Stimulated activated naive CD8-positive, alpha-beta T cell treated with anti-CD3 and anti-CD28 coated beads, Interleukin-15, Interleukin-2, amounts not matched to agents 100 U/mL and 50 U/mL, for 24 hours (primary cell): ENCODE measurements at regions not wholly inside any gene's neighbourhood (a gene's known extent, or its start where the extent isn't known, plus 50 kb on each side); places are given as distances from the start of the nearest gene placed in this dataset.
"Not testable (repeated sequence)": the region's sequence is repeated elsewhere in the genome, so short reads cannot be mapped to it uniquely, and the experiment has no call there.

Source experiments
- ATAC-seq: fragments of 150-1000 bp; cut with Tn5 transposase; one replicate; pipeline ENCODE4 v1.10.0; 2021
- DNase-seq: peaks from one replicate; pipeline ENCODE4 v3.0.0; 2021

DNA sequence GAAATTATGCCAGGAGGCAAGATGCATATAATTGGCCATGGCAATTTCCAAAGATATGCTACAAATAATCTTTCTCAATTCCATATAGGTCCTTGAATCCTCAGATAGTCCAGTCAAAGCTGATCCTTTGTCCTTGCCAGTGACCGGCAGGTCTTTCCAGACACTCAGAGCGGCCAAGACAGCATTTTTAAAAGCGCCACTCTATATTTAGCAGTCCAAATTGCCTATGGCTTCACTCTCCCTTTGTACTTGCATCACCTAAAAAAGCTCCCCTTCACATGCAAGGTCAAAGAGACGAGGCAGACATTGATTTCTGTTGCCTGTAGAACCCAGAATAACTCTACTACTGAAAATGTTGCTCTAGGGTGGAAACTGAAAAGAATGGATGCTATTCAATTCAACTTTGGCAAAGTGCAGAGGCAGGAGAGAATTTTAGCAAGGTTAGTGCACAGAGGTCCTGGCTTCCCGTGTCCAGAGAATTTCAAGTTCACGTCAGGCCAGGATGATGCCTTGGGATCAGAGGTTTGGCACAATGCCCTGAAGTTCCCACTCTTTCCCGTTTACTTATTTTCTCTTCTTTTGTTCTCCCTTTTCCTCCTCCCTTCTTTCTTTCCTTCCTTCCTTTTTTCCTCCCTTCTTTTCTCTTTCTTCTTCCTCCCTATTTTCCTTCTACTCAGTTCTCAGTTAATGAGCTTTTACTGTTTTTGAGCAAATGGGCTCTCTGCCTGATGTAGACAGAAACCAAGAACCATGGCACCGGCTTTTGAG lies 108.5 kb downstream of the KCNK1 start:
- no peak for DNase-seq
- no peak for ATAC-seq

DNA sequence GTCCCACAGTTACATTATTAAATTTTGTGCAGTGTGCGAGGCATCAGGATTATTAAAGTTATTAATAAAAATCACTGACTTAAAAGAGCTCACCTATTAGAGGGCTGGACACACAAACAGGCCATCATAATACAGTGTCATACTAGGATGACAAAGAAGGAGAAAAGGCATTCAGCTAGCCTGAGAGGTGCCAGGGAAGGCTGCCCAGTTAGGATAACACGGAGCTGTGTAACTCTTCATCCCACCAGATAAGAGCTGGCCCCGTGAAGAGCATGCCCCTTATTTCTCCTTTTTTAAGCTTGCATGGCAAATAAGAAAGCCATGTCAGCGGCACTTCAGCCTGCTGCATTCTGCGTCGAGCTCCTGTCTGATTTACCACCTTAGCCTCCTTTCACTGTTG lies 109.5 kb downstream of the KCNK1 start:
- DNase-seq (no peak), ATAC-seq (no peak)

DNA sequence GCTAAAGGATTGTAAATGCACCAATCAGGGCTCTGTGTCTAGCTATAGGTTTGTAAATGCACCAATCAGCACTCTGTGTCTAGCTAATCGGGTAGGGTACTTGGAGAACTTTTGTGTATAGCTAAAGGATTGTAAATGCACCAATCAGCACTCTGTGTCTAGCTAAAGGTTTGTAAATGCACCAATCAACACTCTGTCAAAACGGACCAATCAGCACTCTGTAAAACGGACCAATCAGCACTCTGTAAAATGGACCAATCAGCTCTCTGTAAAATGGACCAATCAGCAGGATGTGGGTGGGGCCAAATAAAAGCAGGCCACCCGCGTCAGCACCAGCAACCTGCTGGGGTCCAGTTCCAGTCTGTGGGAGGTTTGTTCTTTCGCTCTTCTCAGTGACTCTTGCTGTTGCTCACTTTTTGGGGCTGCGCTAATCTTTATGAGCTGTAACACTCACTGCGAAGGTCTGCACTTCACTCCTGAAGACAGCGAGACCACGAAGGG lies 110.3 kb downstream of the KCNK1 start:
- DNase-seq, ATAC-seq: not testable (repeated sequence)

DNA sequence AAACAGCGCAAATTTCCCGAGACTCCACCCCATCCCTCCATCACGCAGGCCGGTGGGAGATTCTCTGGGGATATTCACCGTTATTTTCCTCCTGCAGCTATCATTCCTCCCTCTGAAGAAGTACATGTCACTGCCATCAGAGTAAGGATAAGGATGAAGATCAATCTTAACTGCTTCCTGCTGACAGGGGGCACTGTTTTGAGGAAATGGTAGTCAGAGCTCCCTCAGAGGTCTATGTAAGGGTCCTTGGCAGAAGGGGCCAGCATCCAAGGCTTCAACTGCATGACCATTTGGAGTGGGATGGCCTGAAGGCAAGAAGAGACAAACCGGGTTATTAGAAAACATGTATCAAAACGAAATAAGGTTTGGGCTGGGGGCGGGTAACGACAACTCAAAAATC lies 111.5 kb downstream of the KCNK1 start:
- DNase-seq = no peak
- ATAC-seq = no peak

DNA sequence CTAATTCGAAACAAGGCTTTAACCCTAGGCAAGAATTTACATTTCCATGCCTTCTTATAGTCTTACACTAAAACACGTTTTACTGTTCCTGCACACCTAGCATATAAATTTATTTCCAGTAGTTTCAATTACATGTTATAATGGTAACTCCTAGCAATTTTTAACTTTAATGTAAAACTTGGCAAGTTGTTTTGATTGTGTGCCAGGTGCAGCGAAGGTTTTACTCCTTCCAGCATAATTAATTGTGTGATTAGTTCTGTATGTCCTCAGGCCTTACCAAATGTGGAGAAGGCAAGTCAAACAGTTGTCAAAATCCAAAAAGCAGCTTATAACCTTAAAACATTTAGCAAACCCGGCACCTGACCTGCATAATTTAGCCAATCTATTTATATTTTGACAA lies 114.8 kb downstream of the KCNK1 start:
- DNase-seq (no peak), ATAC-seq (no peak)

DNA sequence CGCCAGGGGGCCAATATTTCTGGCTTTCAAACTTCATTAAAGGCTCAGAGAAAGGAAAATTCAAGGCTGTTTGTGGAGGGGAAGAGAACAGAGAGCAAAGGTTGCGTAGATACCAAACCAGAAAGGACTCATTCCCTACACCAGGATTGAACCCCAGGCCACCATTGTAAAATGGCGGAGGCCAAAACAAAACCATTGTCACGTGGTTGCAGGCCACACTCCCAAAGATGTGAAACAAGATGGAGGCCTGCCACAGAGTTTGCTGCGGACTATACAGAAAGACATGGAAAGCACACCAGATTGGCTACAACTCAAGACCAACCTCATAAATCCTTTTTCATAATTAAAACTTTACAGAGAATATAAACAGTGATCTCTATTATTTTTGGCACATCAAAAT lies 116.5 kb downstream of the KCNK1 start:
- no peak for DNase-seq
- no peak for ATAC-seq

DNA sequence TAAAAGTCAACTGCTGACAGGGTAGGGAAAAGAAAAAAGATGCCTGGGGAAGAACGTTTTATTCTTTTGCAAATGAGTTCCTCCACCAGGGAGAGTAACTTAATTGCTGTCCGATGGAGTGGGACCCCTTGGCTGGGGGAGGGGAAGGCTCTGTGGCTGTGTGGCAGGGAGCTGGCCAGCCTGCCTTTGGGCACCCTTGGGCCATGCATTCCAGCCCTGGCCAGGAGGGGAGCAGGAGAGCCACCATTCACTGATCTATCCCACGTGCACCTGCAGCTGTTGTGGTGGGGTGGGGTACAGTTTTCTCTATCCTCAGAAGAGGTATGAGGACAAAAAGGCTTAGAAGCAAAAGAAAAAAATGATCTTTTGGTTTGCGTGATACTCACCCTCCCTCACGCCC lies 116.9 kb downstream of the KCNK1 start:
- DNase-seq (no peak), ATAC-seq (no peak)

DNA sequence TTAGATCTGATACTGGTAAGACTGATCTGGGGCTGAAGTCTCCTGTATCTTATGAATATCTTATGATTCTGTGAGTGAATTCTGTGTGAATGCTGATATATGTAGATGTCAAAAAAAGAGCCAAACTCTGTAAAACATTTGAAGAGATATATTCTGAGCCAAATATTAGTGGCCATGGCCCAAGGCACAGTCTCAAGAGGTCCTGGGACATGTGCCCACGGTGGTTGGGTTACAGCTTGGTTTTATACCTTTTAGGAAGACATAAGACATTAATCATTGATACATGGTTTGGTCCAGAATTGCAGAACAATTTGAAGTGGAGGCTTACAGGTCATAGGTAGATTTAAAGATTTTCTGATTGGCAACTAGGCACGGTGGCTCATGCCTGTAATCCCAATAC lies 118.3 kb downstream of the KCNK1 start:
- DNase-seq (no peak), ATAC-seq (no peak)

DNA sequence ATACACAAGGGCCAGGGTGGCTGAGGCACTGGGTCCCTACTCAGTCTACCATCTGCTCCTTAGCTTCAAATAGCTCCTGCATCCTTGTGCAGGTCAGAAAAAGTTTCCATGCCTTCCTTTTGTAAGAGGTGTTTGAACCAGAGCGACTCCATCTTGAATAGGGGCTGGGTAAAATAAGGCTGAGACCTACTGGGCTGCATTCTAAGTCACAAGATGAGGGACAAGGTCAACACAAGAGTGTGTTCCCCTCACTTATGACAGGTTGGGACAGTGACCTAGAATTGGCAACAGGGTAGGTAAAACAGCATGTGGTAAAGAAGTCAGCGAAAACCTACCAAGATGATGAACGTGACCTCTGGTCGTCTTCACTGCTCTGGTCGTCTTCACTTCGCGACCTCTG lies 120.5 kb downstream of the KCNK1 start:
- DNase-seq (no peak), ATAC-seq (no peak)

DNA sequence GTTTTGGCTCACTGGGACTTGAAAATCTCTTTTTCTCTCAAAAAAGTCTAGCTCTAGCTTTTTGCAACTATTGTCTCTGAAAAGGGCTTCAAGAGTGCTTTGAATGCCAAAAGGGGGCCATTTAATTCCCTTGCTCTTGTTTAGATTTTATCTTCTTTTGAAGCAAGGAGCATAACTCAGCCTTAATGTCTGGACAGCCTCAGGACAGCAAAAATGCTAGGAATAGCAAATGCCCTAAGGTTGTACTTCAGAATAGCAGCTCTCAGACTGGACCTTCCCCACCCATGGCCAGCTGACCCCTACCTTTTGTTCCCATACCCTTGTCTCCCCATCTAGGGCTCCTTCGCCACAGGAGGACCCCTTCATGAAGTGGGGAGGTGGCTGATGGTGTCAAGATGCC lies 121.4 kb downstream of the KCNK1 start:
- no peak for ATAC-seq
- no peak for DNase-seq

DNA sequence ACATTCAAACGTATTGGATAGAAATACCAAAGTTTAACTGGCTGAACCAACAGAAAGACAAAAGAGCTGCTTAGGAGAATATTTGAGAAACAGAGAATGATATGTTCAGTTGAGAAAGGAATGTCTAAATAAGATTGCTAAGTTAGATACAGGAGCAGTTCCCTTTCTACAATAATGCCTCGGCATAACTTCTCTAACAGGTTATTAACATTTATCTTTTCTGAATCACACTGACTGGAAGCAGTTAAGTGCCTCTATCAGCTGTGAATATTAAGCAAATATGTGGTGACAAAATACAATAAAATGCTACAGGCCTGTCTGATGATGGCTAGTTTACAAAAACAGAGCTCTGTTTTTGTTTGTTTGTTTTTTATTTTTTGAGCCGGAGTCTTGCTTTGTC lies 121.9 kb downstream of the KCNK1 start:
- DNase-seq = no peak
- ATAC-seq = no peak

DNA sequence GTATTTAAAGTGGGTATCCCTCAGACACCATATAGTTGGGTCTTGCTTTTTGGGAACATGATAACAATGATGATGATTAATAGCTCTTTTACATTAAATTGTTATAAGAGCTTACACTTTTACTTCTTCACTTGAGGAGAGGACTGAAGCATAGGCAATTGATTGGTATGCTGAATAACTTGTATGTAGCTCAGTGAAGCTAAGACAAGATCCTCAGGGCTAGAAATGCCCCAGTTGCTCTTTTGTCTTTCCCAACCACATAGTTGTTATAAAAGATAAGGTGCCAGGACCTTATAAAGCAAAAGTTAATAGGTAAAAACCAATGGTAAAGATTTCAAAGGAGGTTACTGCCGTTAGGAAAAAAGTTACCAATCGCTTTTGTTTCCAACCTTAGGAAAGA lies 123.4 kb downstream of the KCNK1 start:
- DNase-seq = no peak
- ATAC-seq = no peak

DNA sequence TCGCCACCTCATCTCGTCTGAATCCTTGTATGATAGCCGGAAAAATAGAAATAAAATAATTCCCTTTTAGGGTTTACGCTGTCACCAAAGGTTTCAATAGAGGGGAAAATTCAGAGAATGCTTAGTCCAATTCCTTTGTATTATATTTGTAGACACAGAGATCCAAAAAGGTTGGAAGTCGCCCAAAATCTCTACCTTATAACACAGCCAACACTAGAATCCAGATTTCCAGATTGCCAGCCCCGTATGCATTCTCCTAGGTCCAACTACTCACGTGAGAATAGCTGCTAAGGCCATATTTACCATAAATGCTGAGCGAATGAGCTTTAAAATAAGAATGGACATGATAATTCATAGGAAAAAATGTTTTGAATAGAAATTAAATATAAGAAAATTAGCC lies 124.5 kb downstream of the KCNK1 start:
- no peak for DNase-seq
- ATAC-seq = no peak

DNA sequence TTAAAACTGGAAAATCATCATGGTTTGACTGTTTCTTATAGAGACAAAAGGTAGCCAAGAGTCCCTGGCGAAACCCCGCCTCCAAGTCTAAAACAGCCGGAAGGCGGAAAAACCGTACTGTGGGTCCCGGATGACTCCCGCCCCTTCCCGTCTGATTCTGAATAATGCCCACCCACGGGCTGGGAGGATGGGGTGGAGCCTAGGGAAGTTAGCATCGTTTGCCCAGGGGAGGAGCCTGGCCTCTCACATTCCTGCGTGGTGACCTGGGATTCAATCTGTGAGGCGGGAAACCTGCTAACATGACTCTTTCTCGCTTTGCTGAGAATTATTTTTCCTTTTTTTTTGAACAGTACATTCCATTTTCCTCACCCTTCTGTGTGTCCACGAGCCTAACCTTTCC lies 124.9 kb downstream of the KCNK1 start:
- no peak for ATAC-seq
- DNase-seq = no peak

DNA sequence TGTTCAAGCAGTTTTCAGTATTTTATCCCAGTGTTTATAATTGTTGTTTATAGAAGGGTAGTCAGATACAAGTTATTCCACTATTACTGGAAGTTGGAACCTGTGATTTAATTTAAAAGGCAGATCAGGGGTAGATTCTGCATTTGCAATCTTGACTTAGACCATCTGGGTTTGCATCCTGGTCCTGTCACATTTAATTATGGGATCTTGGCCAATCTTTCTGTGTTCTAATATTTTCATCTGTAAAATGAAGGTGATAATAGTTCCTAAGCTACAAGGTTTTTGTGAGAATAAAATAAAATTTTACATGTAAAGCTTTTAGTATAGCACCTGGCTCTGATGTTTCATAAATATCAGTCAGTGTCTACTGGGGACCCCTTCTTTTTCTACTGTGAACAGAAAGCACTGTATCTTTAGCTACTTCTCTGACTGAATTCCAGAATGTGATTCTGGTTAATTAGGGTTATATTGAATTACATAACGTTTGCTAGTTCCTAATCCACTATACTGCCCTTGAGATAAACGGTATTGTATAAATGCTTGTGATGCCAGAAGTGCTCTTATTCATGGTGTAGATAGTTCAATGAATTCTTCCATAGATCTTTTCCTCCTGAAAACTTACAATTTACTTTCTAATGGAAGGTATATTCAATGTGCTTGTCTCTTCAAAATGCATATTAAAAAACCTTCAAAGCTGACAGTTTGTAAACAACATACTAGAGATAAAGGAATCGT lies 131.0 kb downstream of the KCNK1 start:
- ATAC-seq (no peak), DNase-seq (no peak)

DNA sequence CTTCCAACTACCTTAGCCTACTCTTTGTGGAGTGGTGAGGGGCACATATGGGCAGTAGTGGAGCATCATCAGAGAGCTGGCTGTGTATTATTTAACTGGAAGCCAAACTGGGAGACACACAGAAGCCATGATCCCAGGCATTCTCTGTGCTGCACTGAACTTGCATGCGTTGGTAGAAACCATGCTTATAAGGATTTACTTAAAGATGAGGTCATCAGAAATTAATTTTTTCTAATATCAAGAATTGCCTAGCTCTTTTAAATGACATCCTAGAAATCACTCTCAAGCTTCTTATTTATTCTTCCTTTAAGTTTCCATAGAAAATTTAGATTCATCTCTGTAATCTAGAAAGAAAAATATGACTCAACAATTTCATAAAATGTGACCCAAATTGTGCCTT lies 136.2 kb downstream of the KCNK1 start:
- DNase-seq (no peak), ATAC-seq (no peak)

DNA sequence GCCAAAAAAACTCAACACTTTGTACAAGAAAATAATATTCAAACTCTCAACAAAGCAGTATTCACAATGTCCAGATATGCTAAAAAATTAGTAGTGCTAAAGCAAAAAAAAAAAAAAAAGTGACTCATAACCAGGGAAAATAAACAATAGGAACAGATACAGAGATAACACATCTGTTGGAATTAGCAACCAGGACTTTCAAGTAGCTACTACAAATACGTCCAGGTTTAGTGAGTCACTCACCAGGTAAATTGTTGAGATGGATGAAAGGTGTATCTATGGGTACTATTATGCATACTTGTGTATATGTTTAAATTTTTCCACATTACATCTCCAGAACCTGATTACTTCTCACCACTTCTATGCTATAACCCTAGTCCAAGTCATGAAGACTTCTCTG lies 144.8 kb upstream of the SLC35F3 start:
- no peak for ATAC-seq
- DNase-seq = no peak

DNA sequence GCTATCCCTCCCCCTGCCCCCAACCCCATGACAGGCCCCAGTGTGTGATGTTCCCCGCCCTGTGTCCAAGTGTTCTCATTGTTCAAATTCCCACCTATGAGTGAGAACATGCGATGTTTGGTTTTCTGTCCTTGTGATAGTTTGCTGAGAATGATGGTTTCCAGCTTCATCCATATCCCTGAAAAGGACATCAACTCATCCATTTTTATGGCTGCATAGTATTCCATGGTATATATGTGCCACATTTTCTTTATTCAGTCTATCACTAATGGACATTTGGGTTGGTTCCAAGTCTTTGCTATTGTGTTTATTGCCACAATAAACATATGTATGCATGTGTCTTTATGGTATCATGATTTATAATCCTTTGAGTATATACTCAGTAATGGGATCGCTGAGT lies 140.2 kb upstream of the SLC35F3 start:
- not testable (repeated sequence) for ATAC-seq

DNA sequence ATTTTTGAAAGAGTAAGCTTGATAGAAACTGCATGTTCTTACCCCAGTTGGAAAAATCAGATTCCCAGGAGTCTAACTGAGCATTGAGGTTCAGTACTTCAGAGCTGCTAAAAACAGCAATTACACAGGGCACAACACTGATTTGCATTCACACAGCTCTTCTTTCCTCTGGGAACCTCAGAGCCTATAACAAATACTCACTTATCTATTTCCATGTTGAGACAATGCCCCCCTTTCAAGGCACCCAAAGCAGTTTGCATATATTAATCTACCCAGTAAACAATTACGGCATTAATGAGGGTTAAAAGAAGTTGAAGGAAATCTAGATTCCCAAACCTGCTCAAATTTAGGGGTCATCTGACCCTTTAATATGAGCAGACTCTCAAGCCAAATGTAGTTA lies 126.9 kb upstream of the SLC35F3 start:
- no peak for DNase-seq
- ATAC-seq = no peak

More for the DNA sequence above, 140.2 kb upstream of the SLC35F3 start:
- not testable (repeated sequence) for DNase-seq

DNA sequence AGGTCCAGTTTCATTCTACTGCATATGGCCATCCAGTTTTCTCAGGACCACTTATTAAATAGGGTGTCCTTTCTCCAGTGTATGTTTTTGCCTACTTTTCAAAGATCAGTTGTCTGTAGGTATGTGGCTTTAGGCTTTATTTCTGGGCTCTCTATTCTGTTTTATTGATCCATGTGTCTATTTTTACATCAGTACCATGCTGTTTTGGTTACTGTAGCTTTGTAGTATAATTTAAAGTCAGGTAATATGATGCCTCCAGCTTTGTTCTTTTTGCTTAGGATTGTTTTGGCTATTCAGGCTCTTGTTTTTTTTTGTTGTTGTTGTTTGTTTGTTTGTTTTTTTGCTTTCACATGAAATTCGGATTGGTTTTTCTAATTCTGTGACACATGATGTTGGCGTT lies 124.4 kb upstream of the SLC35F3 start:
- no peak for ATAC-seq
- DNase-seq = no peak

DNA sequence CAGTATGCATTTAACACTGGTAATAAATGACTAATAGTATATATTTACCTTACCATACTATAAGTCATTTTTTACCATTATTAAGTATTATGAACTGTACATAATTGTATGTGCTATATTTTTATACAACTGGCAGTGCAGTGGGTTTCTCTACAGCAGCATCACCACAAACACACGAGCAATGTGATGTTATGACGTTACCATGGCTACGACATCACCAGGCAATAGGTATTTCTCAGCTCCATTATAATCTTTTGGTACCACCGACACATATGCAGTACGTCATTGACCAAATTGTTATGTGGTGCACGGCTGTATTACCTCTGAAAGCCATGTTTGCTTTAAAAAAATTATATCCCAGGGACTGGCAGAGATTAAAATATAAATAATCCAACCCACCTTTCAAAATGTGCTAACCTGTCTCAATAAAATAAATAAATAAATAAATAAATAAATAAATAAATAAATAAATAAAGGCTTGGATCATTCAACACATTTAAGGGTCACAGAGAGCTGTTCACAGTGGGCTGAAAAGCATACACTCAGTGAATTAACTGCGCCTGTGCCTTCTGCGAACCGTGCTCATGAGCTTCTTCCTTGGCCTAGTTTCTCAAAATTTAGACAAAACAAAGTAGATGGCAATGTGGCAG lies 121.4 kb upstream of the SLC35F3 start:
- DNase-seq = no peak
- no peak for ATAC-seq

DNA sequence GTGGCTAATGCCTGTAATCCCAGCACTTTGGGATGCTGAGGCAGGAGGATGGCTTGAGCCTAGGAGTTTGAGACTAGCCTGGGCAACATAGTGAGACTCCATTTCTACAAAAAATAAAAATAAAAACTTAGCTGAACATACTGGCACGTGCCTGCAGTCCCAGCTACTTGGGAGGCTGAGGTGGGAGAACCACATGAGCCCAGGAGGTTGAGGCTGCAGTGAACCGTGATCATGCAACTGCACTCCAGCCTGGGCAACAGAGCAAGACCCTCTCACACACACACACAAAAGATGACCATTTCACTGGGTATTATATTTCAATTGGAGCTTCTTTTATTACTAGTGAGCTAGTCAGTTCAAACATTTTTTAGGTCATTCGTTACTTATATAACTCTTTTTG lies 116.9 kb upstream of the SLC35F3 start:
- DNase-seq (no peak), ATAC-seq (no peak)

DNA sequence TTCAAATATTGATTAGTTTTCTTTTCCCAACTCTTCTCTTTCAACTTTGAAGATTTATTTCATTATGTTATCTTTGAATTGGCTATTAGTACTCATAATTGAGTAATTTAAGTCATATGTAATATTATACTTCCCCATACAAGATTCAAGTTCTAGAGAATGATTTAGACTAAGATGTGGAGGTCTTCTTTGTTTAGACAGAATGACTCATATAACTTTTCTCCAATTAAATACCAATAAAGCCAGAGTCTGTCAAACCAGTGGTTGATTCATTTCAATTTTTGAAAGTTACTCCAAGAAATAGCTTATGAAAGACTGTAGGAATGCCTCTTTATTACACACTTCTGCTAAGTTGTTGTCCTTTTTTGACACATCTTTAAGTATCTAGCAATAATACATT lies 115.8 kb upstream of the SLC35F3 start:
- DNase-seq = no peak
- no peak for ATAC-seq
